ENCODE measurements at regions not wholly inside any gene's neighbourhood (a gene's known extent, or its start where the extent isn't known, plus 50 kb on each side); places are given as distances from the start of the nearest gene placed in this dataset.

GRCh38 chr1:106615473-106615872 is 441.0 kb upstream of the PRMT6 start:
- no peak for DNase-seq

GRCh38 chr1:106619080-106619826 is 437.2 kb upstream of the PRMT6 start:
- no peak for DNase-seq

- DNase-seq = no peak
Measured at GRCh38 chr1:106619827-106620134, 436.7 kb upstream of the PRMT6 start.

- DNase-seq = no peak
Measured at GRCh38 chr1:106620521-106620954, 435.9 kb upstream of the PRMT6 start.

- no peak for DNase-seq
Measured at GRCh38 chr1:106621853-106622252, 434.6 kb upstream of the PRMT6 start.

GRCh38 chr1:106637566-106637965 is 418.9 kb upstream of the PRMT6 start:
- no peak for DNase-seq

- no peak for DNase-seq
Measured at GRCh38 chr1:106646261-106646784, 410.2 kb upstream of the PRMT6 start.

GRCh38 chr1:106646816-106647215 is 409.7 kb upstream of the PRMT6 start:
- DNase-seq = no peak

GRCh38 chr1:106651028-106651762 is 405.3 kb upstream of the PRMT6 start:
- DNase-seq = no peak

- no peak for DNase-seq
Measured at GRCh38 chr1:106659490-106660244, 396.8 kb upstream of the PRMT6 start.

- DNase-seq = no peak
Measured at GRCh38 chr1:106675558-106675957, 380.9 kb upstream of the PRMT6 start.

GRCh38 chr1:106676021-106676420 is 380.5 kb upstream of the PRMT6 start:
- DNase-seq = no peak

GRCh38 chr1:106677181-106677580 is 379.3 kb upstream of the PRMT6 start:
- no peak for DNase-seq

- no peak for DNase-seq
Measured at GRCh38 chr1:106677721-106678120, 378.8 kb upstream of the PRMT6 start.

- no peak for DNase-seq
Measured at GRCh38 chr1:106678279-106679050, 378.0 kb upstream of the PRMT6 start.

GRCh38 chr1:106680216-106680615 is 376.3 kb upstream of the PRMT6 start:
- DNase-seq = no peak

- no peak for DNase-seq
Measured at GRCh38 chr1:106680776-106681344, 375.6 kb upstream of the PRMT6 start.

- no peak for DNase-seq
Measured at GRCh38 chr1:106681939-106682522, 374.4 kb upstream of the PRMT6 start.

- DNase-seq = no peak
Measured at GRCh38 chr1:106688446-106688845, 368.0 kb upstream of the PRMT6 start.

GRCh38 chr1:106698660-106699059 is 357.8 kb upstream of the PRMT6 start:
- no peak for DNase-seq

- no peak for DNase-seq
Measured at GRCh38 chr1:106699433-106699832, 357.0 kb upstream of the PRMT6 start.

- DNase-seq = no peak
Measured at GRCh38 chr1:106700211-106700610, 356.3 kb upstream of the PRMT6 start.
